ENCODE measurements at regions not wholly inside any gene's neighbourhood (a gene's known extent, or its start where the extent isn't known, plus 50 kb on each side); places are given as distances from the start of the nearest gene placed in this dataset.
"Not testable (repeated sequence)": the region's sequence is repeated elsewhere in the genome, so short reads cannot be mapped to it uniquely, and the experiment has no call there.

DNA sequence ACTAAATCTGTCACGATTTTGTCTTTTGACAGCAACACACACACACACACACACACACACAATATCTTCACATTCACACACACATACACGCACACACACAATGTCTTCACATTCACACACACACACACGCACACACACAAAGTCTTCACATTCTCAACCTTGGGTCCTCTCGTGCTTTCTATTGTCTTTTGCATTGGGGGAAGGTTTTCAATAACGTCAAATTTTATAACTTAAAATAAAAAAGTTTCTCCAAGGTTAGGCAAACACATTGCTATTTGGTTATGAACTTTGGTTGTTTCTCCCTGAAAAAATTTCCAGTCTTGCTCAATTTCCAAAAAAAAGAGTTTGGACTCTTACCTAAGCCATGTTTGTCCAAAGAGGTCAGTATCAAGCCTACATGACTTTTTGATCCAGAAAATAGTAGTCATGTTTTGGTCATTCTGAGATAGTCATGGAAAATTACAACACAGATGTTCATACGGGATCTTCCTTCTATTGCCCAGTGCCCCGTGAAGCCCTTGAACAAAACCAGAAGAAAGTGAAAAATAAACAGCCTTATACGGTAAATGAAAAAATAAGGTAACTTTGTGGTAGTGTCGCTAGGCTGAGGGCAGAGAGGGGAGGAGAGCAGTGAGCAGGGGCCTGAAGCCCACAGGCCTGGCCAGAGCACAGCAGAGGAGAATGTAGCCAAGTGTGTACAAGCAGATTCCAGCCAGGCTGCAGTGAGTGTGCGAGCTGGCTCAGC is 542.8 kb upstream of the ID2 start:
- DNase-seq = no peak

DNA sequence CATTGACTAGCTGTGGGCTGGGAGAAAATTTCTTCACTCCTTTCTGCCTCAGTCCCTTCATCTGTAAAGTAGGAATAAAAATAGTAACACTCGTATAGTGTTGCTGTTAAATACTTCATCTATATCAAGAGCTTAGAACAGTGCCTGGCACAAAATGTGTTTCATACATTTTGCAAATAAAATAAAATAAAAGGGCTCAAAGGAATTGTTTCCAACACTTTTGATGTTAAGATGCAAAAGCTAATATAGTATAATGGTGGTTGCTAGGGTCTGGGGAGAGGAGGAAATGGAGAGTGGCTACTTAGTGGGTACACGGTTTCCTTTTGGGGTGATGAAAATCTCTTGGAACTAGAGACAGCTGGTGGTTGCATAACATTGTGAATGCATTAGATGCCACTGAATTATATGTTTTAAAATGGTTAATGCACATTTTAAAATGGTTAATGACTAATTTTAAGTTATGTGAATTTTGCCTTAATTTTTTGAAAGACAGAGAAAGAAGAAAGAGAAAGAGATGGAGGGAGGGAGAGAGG is 542.1 kb upstream of the ID2 start:
- no peak for DNase-seq

DNA sequence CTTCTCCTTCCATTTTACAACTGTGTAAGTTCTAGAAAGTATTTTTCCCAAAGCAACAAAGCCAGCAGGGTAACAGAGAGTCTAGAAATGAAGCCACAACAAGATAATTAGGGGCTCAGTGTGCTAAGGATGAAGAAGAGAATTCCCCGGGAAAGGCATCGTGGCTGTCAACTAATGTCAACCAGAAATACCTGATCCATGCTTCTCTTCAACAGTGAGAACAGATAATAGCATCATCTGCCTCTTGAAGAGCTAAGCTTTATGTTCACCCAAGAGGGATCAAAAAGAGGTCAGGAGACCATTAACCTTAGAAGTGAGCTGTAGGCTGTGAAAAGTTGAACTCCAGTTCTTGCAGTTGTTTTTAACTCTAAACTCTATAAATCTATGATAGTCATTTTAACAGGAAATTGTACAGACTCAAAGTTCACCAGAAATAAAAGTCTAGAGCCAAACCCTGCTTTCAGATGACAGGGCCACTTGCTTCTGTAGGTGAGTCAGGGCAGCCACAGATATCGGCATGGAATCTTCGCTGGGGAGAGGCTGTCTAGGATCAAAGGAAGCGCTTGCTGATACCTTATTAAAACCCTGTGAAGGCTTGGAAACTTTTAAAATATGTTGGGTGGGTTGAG is 540.7 kb upstream of the ID2 start:
- DNase-seq = no peak

DNA sequence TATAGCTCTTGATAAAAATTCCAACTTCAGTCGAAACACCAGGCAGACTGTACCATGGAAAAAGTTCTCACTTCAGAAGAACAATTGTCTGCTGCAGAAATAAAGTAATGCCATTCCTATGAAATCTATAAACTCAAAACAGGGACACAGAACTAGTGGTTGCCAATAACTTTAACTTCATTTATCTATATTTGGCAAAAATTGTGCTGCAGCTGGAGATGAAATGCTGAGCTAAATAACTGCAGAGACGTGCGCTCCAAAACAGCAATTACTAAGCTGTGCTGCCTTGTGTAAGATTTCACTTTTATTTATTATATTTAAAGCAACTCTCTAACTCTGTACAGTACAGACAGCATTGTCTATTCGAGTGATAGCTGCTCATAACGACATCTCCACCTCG is 540.1 kb upstream of the ID2 start:
- DNase-seq = no peak

DNA sequence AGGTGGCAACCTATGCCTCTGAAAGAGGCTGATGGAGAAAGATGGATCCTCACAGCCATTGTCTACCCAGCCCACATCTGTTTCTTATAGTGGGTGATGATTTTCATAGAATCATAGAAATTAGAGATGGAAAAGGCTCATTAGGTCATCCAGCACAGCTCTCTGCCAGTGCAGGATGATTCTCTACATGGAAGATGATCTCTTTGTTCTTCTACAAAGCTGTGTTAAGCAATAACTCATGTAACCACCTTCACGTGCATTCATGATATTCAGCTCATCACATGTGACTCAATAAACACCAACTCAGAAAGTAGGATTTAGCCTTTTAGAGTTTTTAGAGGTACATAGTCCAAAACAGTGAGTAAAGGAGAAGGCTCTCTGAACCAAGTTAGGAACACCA is 539.4 kb upstream of the ID2 start:
- DNase-seq = no peak

DNA sequence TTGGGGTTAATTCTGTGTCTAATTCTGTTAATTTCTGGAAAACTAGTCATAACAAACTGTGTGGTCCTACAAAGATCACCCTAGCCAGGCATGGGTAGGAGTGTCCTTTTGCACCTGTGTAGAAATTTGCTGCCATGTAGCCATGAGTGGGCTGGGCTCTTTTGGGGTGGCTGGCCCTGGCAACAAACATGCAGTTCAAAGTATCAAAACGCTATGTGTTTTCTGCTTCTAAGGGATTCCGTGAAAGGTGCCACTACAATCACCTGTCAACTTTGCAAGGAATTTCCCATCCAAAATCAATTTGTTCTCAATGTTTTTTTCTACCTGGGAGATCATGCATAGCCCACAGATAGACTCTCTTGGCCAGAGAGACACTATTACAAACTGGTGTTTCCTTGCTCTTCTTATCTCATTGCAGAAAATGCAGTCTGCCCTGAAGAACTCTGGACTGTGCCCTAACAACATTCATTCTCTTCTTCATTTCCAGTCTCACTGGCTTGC is 537.7 kb upstream of the ID2 start:
- DNase-seq = no peak

DNA sequence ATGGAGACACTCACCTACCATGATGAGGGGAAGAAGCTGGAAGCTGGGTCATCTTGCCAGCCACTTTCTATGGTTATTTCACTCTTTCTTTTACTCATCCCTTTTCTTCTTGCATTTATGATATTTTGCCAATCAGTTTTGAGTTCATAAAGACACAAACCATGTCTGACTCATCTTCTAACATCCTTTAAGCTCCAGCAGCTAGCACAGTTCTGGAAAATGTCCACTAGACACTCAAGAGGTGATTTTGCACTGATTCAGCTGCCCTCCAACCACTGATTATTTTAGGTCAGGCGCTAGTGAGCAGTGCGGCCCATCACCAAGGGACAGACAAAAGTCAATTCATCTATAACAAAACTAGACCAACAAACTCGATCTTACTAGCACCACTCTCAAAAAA is 537.1 kb upstream of the ID2 start:
- no peak for DNase-seq

DNA sequence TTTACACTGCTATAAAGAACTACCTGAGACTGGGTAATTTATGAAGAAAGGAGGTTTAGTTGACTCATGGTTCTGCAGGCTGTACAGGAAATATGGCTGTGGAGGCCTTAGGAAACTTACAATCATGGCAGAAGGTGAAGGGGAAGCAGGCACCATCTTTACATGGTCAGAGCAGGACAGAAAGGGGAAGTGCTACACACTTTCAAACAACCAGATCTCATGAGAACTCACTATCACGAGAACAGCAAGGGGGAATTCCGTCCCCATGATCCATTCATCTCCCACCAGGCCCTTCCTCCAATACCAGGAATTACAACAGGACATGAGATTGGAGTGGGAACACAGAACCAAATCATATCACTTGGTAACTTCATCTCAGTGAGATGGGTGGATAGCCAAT is 536.5 kb upstream of the ID2 start:
- DNase-seq = not testable (repeated sequence)

DNA sequence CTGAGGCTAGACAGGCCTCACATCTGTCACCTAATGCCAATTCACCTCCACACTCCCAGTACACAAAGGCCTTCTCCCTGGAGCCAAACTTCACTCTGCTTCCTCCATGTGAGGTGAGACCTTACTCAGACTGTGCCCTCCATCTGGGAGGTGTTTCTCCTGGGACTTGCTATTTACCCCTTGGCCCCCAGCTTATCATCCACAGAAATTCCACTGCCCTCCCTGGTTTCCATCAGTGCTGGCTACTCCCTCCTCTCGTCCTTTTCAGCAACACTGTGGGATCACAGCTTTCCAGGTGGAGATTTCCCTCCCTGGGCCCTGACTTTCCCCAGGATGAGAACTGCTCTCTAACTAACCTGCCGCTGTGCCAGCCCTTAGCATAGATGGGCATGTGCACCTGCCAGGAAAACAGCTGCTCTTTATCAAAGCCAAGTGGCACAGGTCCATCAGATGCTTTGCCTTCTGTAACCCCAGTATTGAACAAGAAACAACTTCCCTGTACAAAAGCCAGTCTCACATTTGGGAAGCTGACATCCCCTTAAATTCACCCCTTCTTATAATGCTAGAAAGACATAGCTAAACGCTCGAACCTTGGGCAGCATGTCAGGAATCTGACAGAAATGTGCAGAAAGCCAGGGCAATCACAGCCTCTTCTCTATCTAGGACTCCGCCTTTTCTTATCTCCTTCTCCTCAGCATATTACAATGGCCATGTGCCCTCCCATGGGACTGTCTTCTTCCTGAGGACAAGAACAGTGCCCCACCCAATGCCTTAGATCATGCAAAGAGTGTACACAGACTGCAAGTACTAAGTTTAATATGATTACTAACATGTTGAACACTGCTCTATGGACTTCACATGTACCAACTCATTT is 535.5 kb upstream of the ID2 start:
- no peak for DNase-seq

DNA sequence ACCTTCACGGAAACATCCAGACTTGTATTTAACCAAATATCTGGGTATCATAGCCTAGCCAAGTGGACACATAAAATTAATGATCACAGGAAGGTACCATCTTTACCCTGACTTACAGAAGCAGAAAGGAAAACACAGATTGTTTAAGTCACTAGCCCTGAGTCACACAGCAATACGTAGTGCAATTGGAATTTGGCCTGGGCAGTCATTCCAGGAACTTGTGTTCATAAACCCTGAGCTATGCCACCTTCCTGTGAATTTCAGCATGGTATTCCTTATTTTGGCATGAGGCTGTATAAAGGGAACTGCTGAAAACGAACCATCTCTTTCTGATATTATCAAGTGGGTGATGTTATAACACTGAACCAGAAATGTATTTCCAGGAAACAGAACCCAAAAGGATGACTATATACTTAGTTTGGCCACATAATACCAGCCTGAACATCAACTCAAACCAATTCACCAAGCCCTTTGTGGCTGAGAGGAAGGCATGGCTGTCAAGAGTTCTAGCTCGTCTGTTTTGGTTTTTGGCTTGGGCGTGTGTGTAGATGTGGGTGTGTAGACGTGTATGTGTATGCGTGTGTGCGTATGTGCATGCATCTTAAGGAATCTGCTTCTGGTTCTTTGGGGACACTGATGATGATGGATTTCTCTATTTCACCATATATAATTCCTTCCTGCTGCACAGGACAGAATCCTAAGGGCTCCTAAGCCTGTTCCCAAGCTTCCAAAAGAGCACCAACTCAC is 533.4 kb upstream of the ID2 start:
- no peak for DNase-seq

DNA sequence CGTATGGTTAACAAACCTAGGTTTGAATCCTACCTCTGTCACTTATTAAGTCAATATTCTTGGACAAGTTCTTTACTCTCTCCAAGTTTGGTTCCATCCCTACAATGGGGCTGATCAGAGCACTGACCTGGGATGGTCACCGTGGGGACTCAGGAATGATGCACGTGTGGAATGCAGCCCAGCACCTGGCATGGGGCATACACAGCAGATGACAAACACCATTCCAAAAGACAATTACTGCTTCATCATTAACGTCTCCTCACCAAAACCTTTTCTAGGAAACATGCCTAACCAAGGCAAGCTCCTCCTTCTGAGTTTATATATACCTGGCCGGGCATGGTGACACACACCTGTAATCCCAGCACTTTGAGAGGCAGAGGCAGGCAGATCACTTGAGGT is 532.9 kb upstream of the ID2 start:
- no peak for DNase-seq

DNA sequence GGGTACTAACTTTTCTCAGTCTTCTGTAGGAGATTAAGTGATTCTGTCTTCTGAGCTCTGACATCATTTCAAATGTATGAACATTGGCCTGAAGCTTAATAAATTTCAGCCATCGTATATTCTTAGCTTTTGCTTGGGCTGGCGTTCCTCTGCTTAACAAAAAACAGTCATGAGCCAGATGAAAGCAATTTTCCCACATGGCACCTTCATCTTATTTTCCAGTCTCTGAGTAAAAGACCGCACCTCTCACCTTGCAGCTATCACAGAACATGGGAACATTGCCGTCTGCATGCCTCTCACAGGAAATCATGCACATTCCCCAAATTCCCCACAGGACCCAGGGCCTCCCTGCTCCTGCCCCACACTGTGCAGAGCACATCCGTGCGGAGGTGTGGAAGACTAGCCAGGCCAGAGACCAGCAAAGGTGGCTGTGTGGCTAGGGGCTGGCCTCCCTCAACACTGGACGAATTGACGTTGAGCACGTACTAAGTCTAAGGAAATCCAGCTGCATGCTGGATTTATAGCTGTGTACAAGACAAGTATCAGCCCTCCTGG is 531.8 kb upstream of the ID2 start:
- DNase-seq = no peak

DNA sequence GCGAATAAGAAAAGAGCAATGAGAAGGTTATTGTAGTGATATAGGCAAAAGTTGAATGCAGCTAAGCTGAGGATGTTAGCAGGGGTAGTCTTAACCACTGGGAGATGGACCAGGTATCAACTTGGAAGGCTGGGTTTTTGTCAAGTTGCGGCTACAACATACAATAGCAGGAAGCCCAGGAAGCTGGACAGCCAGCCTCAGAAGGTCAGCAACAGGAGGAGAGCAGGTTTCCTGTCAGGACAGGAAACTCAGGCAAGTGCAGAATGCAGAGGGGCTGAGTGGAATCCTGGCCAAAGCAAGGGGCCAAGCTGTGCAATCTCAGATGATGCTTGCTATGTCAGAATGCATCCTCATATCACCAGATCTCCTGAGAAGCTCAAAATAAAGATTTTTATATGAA is 530.0 kb upstream of the ID2 start:
- DNase-seq = no peak

DNA sequence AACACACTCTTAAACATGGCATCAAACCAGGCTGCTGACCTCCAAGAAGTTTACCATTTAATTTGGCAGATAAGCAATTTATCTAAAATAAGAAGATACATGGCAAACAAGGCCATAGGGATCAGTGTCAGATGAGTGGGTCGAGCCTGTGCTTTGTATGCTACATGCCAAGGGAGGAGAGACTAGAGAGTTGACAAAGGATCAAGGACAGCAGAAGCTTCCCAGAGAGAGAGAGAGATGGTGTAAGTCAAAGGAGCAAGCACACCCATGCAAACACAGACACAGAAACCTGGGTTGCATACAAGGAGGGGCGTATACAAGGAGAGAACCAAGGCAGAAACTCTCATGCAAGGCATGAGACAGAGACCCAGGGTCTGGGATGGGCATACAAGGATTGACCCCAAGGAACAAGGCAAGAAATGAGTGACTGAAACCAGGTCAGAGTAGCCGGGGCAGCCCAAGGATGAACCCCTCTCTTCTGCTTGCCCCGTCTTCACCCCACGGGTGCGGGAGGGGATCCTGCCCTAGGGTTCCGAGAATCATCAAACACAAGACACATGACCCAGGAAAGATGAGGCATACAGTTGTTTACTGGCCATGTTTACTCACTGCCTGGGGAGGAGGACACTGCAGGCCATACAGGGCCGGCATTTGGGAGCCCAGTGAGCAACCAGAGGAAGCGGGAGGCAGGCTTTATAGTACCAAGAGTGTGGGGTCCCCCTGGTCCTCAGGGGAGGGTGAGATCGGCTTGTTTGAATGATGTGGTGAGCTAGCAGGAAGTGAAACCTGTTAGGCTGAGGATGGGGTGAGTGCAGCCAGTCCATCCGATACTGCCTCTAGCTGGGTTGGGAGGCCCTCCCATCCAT is 529.2 kb upstream of the ID2 start:
- DNase-seq = no peak

DNA sequence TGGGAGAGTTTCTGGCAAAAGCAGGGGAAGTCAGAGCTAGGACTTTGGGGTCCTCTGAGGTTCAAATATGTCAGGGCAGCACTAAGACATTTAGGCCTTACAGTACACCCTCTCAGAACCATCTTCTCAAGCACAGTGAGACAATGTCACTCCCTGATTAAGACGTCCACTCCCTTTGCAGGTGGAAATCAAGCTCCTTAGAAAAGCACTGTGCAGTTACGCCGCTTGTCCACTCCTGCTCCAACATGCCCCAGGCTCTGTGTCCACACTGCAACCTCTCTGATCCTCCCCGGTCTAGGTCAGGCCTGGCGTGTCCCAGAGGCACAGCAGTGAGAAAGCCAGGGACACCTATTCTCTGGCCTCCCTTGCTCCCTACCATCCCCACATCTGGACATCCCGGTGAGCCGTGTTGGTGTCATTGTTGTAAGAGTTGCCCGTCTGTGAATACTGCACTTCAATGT is 528.6 kb upstream of the ID2 start:
- no peak for DNase-seq

DNA sequence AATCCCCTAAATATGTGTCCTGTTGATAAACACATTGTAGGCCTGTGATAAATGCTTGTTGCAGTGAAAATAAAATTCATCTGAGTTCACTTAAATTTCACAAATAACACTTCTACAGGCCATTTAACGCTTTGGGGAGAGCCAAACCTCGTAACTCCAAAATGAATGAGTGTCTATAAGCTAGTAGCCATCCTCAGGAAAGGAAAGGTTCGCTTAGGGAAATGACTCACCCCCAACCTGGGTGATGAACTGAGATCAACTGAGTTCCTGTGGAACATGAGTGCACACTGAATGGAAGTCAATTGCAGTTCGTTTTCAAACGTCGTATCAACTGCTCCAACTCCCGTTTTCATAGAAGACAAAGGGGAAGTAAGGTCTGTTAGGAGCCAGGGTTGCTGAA is 527.6 kb upstream of the ID2 start:
- no peak for DNase-seq

DNA sequence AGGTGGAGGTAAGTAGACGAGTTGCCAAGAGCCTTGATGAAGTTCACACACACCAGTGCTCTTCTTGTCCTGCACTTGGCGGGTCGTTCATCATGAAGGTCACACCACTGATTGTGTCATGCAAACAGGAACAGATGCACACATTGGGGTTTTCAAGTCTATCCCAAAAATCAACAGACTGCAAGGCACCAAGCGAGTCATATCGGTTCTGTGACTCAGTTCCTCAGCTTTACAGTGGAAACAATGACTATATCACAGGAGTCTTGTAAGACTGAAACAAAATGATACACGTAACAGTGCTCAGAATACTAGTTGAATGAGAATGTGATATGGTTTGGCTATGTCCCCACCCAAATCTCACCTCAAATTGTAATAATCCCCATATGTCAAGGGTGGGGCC is 526.9 kb upstream of the ID2 start:
- DNase-seq = no peak

DNA sequence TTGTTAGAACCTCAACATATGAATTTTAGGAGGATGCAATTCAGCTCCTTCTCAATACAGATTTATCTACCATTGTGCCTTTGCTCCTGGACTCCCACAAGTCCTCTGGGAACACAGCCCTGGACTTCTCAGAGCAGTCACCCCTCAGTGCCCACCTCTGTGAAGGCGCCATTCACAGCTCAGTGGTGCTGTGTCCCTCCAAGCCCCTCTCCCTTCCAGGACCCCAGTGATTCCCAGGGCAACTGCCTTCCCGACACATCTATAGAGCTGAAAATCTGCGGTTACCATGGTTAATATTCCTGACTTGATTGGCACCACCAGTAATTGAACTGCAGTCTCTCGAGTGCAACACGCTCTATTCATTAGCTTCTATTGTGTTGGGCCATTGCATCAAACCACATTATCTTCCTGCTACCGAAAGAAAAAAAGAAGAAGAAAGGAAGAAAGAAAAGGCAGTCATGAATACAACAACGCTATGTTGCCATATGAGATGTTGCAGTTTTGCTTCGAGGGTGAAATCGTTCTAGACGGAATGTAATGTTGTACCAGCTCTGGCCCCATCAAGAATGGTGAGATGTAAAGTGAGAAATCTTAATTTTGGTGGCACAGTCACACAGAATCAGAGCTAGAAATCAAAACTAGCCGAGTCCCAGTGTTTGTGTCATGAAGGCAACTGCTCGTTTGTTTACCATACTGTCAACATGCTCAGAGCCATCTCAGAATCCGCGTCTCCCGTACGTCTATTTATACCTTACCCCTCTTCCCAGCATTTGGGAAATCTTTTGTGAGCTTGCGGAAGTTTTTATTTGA is 524.0 kb upstream of the ID2 start:
- no peak for DNase-seq

DNA sequence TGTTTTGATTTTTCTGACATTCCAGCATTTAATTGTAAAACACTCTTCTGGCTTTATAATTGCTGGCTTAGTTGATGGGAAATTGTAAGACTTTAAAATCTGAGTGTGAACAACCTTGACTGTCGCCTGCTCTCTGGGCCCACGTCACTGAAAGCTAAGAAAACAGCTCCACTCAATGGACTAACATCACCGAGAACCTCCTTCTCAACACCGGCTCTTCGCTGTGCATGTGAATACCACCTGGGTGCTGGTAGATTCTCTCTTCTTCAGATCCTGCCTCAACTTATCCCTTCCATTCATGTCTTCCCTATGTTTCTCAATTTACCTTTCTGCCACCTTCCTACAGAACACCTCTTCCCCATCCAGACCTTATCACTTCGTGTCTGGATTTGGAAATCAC is 523.1 kb upstream of the ID2 start:
- DNase-seq = no peak

DNA sequence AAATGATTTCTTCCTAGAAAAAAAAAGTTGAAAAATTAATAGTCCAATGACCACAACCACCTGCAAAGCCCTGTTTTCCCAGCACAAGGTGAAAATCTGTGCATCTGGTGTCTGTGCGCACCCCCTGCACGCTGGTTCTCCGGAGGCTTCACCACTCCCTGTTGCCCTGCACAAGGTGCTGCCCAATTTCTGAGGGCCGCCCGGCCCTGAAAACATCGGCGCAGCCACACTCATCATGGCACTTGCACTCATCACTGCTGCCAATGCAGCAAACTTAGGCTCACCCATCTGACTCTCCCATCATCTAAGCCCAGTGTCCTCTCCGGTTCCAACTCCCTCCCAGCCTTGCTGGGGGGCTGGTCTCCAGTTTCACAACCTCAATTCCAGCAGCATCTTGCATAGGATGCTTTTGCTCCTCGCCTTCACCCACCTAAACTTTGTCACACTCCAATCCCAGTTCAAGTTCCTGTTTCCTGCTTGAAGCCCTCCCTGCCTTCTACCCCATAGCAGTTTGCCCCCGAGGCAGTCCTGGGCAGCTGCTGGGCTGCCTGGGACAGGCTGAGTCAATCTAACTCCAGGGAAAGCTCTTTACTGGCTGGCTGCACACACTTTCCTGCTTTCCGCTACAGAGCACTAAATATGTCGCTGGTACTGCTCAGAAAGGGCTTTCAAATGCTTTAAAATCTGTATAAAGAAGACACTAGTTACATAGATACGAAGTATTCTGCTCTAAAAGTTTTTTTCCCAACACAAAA is 522.5 kb upstream of the ID2 start:
- DNase-seq = no peak
